Calu3 (cell line): ENCODE measurements at regions not wholly inside any gene's neighbourhood (a gene's known extent, or its start where the extent isn't known, plus 50 kb on each side); places are given as distances from the start of the nearest gene placed in this dataset.
A peak's percentile ranks its signal among the peaks of the same experiment; 100 is the strongest.

Source experiments
- BruUV-seq: library from RNA; stranded (reverse); fragments of 400-500 nt; replicated peaks from 2 replicates; lab custom pipeline; 2021; lab: Mats Ljungman, UMichigan
- CTCF ChIA-PET: fragments of 300-600 bp; sonication (Branson Sonifier 250); formaldehyde crosslinking; loops from one replicate; lab custom pipeline; 2022; ENCODE audit warnings: antibody characterized with exemption; lab: Charles Lee
- DNase-seq: peaks from one replicate; pipeline ENCODE4 v3.0.0; 2022
- H3K27ac Mint-ChIP-seq: one replicate; pipeline ENCODE4 v1.8.0; 2022; ENCODE audit warnings: mixed read lengths; ENCODE audit not compliant: unreplicated experiment
- H3K27me3 Mint-ChIP-seq: one replicate; pipeline ENCODE4 v1.8.0; 2022; ENCODE audit warnings: mixed read lengths; ENCODE audit not compliant: unreplicated experiment
- H3K36me3 Mint-ChIP-seq: one replicate; pipeline ENCODE4 v1.8.0; 2022; ENCODE audit warnings: mild to moderate bottlenecking, moderate library complexity, mixed read lengths; ENCODE audit not compliant: insufficient read depth, unreplicated experiment
- H3K4me1 Mint-ChIP-seq: one replicate; pipeline ENCODE4 v1.8.0; 2022; ENCODE audit warnings: mild to moderate bottlenecking, low read depth, mixed read lengths; ENCODE audit not compliant: unreplicated experiment
- H3K4me3 Mint-ChIP-seq: one replicate; pipeline ENCODE4 v1.8.0; 2022; ENCODE audit warnings: mild to moderate bottlenecking, low read depth, moderate library complexity, mixed read lengths; ENCODE audit not compliant: unreplicated experiment
- H3K9me3 Mint-ChIP-seq: one replicate; pipeline ENCODE4 v1.8.0; 2022; ENCODE audit warnings: low read depth, mixed read lengths; ENCODE audit not compliant: unreplicated experiment
- CTCF ChIP-seq: fragments of 200-600 bp; IDR thresholded peaks from one replicate; pipeline ENCODE4 v1.8.0; 2022; ENCODE audit warnings: antibody characterized with exemption; ENCODE audit not compliant: unreplicated experiment
- intact Hi-C: fragments of 100-400 bp; cut with micrococcal nuclease; formaldehyde crosslinking; loops from one replicate; pipeline ENCODE4 v1.10.0; 2022; ENCODE audit not compliant: unreplicated experiment

GRCh38 chr11:119839476-119840133 lies 110.6 kb upstream of the NECTIN1 start:
- CTCF ChIA-PET = no interaction called here
- Mint-ChIP-seq H3K4me3 (no peak overlapping the region), H3K4me1 (no peaks in the 10 kb centered on the region), H3K27me3 (peaks cover 81% of the 10 kb centered on the region), H3K36me3 (no peaks in the 10 kb centered on the region), H3K27ac (no peak overlapping the region), H3K9me3 (no peaks in the 10 kb centered on the region)
- BruUV-seq = no TSS peak
- no peak for DNase-seq
- TF ChIP-seq CTCF = no peak
- intact Hi-C loops = no loop called here

- no TSS peak for BruUV-seq
- DNase-seq = no peak
- H3K4me3 Mint-ChIP-seq = no peak overlapping the region
- H3K27me3 Mint-ChIP-seq = peaks cover 83% of the 10 kb centered on the region
- no peaks in the 10 kb centered on the region for H3K36me3 Mint-ChIP-seq
- intact Hi-C loops = no loop called here
- H3K27ac Mint-ChIP-seq = no peak overlapping the region
- no peak for TF ChIP-seq CTCF
- CTCF ChIA-PET = no interaction called here
- no peaks in the 10 kb centered on the region for H3K4me1 Mint-ChIP-seq
- no peaks in the 10 kb centered on the region for H3K9me3 Mint-ChIP-seq
Measured at GRCh38 chr11:119835753-119836152, 106.8 kb upstream of the NECTIN1 start.

- no peaks in the 10 kb centered on the region for H3K4me1 Mint-ChIP-seq
- H3K36me3 Mint-ChIP-seq = no peaks in the 10 kb centered on the region
- peak; percentile 9 for DNase-seq
- intact Hi-C loops = no loop called here
- no peaks in the 10 kb centered on the region for H3K9me3 Mint-ChIP-seq
- H3K27me3 Mint-ChIP-seq = peaks cover 79% of the 10 kb centered on the region
- CTCF ChIA-PET = no interaction called here
- TF ChIP-seq CTCF = no peak
- no peak overlapping the region for H3K4me3 Mint-ChIP-seq
- no peak overlapping the region for H3K27ac Mint-ChIP-seq
- no TSS peak for BruUV-seq
Measured at GRCh38 chr11:119832202-119832935, 103.4 kb upstream of the NECTIN1 start.

GRCh38 chr11:119831011-119831410 lies 102.0 kb upstream of the NECTIN1 start:
- DNase-seq = no peak
- no peaks in the 10 kb centered on the region for H3K9me3 Mint-ChIP-seq
- CTCF ChIA-PET = no interaction called here
- no peak overlapping the region for H3K4me3 Mint-ChIP-seq
- no peak for TF ChIP-seq CTCF
- peaks cover 79% of the 10 kb centered on the region for H3K27me3 Mint-ChIP-seq
- BruUV-seq = no TSS peak
- no peaks in the 10 kb centered on the region for H3K36me3 Mint-ChIP-seq
- no peaks in the 10 kb centered on the region for H3K4me1 Mint-ChIP-seq
- intact Hi-C loops = no loop called here
- H3K27ac Mint-ChIP-seq = no peak overlapping the region
